ENCODE measurements at regions not wholly inside any gene's neighbourhood (a gene's known extent, or its start where the extent isn't known, plus 50 kb on each side); places are given as distances from the start of the nearest gene placed in this dataset.

DNA sequence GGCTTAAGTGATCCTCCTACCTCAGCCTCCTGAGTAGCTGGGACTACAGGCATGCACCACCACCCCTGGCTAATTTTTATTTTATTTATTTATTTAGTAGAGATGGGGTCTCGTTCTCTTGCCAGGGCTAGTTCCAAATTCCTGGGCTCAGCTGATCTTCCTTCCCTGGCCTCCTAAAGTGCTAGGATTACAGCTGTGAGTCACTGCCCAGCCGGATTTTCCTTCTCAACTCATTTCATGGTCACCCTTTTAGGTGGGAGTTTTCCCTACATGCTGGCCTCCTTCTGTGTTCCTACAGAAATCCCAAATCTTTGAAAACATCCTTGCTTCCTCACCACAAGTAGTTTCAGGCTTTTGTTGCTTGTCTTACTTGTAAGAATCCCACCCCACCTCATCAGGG lies 102.1 kb upstream of the SIAH1 start:
- DNase-seq (ENCODE audit: low read depth): no peak

DNA sequence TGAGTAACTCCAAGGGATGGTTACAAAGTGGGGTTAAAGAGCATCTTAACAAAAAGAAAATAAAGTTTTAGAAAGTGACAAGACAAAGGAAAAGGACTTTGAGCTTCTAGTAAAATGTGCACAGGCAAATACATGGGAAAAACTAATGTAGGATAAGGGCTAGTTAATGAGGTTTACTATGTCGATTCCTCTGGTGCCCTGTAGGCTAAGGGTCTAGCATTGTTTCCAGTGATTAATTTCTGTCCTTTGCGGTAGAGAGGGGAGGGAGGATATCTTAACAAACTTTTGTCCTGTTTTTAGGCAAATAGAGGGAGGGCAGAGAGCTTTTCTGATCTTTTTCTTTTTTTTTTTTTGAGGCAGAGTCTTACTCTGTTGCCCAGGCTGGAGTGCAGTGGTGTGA lies 96.6 kb upstream of the SIAH1 start:
- DNase-seq (ENCODE audit: low read depth): no peak

DNA sequence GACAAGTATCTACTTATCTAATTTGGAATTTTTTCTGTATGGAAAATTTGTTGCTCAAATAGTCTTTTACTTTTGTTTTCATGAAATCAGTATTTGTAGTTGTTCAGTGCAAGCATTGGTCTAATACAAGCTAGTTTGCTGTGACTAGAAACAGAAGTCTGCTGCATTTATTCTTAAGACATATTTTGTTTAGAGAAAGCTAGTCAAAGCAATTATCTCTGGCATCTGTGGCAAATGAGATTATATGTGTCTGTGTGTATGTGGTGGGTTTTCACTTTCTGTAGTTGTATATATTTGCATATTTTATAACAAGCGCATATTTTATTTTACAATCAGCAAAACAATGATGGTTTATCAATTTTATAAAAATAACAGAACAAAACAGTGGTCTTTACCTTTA lies 96.0 kb upstream of the SIAH1 start:
- DNase-seq (ENCODE audit: low read depth): no peak

DNA sequence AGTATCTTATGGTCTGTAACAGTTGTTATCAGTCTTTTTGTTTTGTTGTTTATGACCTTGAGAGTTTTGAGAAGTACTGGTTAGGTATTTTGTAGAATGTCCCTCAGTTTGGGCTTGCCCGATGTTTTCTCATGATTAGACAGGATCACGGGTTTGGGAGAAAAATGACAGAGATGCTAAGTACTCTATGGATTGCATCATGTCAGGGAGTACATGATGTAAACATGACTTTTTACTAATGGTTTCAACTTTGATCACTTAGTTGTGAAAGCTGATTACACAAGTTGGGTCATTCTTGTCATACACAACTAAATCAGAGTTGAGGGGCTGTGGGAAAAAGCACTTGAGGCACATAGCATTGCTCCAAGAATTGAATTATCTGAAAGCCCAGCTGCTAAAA lies 94.7 kb upstream of the SIAH1 start:
- no peak for DNase-seq (ENCODE audit: low read depth)

DNA sequence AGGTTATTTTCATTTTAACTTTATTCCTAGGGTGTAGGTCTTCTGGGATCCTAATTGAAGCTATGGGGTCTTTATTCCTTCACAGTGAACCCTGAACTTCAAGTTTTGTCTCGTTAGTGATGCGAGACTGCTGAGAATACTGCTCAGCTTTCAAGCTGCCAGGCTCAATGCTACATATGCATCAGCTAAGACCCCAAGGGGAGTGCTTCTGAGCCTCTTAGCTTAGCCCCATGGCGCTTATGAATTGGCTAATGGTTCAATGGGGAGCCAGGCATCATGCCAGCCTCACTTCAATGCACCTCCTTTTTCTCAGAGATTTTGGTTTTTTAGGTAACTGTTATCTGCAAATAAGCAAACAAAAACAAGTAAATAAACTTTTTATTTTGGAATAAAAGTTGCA lies 94.1 kb upstream of the SIAH1 start:
- DNase-seq (ENCODE audit: low read depth): no peak

DNA sequence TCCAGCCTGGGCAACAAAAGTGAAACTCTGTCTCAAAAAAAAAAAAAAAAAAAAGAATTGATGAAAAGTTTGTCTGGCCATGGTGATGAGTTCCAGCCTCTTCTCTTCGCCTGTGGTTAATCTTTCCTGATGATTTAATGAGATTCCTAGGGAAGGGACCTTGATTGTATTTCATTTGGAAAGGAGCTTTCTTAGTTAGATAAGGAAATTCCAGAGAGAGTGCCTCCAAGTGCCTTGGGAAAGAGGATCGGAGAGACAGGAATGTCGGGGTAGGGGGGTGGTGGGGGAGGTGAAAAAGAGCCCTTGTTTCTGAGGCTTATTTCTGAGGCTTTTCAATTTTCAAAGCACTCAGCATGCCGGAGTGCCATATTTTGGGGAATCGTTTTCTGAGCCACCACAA lies 93.2 kb upstream of the SIAH1 start:
- DNase-seq (ENCODE audit: low read depth): no peak

DNA sequence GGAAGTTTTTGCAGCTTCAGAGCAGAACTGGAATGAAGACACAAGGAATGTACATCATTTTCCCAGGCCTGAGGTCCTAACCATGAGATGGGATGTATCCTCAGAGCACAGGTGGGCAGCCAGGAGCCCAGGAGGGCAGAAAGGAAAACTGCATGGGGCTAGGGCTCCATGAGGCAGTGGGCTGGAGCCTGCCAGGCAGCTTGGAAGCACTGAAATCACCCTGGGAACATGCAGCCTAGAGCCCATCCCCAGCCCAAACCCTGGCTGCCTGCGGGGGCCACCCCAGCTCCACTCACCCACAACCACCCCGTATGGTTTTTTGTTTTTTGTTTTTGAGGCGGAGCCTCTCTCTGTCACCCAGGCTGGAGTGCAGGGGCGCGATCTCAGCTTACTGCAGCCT lies 86.2 kb upstream of the SIAH1 start:
- DNase-seq (ENCODE audit: low read depth): no peak

DNA sequence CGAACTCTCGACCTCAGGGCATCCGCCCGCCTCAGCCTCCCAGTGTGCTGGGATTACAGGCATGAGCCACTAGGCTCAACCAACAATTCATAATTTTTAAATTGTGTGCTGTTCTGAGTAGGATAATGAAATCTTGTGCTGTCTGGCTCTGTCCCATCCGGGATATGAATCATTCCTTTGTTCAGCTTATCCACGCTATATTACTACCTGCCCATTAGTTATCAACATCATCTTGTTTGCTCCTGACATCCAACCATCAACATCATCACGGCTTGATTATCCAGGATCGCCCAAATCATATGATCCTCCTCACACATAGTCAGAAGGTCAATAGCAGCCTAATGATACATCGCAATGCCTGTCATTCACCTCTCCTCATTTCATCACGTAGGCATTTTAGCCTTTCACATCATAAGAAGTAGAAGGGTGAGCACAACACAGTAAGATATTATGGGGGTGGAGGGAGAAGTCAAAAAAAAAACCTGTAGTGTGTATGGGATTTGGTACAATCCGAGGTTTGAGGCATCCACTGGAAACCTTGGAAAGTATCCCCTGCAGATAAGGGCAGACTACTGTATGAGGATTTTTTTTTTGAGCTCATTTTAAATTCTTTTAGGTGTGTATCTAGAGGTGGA lies 77.0 kb upstream of the SIAH1 start:
- no peak for DNase-seq (ENCODE audit: low read depth)

DNA sequence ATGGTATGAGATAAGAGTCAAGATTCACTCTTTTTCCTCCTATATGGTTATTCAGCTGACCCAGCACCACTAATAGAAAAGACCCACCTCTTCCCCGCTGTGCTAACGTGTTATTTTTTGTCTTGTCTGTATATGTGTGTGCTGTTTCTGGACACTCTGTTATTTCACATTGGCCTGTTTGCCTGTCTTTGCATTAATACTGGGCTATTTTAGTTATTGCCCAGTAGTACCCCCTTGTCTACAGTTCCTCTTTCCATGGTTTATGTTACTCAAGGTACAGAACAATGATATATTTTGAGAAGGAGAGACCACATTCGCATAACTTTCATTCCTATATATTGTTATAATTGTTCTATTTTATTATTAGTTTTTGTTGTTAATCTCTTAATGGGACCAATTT lies 74.0 kb upstream of the SIAH1 start:
- no peak for DNase-seq (ENCODE audit: low read depth)

DNA sequence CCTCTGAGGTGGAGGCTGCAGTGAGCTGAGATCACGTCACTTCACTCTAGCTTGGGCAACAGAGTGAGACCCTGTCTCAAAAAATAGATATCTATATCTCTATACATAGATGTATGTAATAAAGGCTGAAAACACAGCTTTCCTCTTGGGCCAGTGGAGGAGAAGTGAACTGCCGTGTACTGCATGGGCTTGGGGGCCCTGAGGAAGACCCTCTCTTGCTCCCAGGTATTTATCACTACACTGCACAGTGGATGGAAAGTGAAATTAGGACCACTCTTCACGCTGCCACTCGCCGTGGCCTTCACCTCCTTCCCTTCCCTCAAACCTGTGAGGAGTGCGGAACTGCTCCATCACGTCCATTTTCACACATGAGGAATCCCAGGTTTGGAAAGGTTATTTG lies 68.8 kb upstream of the SIAH1 start:
- DNase-seq (ENCODE audit: low read depth): no peak

DNA sequence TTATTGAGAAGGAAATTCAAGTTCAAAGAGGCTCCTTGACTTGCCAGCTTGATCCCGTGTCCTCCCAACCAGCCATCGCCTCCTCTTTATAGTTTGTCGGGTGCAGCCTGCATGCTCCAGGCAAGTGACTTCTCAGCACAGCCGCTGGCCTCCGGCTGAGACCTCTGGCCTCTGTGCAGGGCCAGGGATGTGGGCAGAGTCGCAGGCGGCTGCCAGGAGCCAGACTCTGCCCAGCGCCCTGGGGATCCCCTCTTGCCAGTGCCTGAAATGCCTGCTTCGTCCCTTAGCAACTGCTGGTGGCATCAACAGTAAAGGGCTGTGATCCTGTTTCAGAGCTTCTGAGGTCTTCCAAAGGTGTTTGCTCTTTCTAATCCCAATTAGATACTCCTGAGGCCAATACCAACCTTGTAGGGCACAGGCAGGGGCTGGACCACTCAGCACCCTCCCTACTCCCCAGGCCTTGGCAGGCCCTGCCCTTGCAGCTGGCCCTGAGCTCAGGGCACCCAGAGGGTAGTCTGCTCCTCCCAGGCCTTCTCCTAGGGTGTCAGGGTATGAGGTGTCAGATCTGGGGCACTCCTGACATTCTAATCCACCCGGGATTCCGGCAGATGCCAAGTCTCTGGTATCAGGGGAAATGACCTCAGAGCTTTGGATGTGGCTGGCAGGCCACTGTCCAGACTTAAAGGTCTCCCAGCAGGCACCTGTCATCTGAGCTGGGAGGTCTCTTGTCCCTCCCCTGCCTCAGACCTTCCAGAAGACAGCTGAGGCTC lies 68.0 kb upstream of the SIAH1 start:
- DNase-seq (ENCODE audit: low read depth): no peak

DNA sequence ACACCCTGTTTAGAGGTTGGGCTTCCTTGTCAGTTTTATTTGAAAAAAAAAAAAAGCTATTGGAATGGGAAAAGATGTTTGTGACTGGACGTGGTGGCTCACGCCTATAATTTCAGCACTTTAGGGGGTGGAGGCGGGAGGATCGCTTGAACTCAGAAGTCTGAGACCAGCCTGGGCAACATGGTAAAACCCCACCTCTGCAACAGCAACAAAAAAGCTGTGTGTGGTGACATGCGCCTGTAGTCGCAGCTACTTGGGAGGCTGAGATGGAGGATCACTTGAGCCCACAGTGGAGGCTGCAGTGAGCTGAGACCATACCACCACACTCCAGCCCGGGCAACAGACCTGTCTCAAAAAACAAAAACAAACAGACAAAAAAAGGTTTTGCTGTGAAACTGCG lies 66.1 kb upstream of the SIAH1 start:
- no peak for DNase-seq (ENCODE audit: low read depth)

DNA sequence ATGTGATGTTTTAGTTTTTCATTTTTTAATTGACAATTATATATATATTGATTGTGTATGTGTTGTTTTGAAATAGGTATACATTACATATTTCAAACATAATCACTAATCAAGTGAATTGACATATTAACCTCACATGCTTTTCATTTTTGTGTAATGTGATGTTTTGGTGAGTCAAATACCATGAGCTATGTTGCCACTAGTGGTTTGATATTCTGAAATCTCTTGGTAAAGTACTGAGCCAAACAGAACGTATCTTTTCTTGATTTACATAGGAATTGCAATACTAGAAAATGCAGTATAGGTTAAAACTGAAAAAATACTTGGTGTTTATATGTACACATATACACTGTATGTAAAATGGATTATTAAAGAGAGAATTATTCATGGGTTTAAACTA lies 65.2 kb upstream of the SIAH1 start:
- no peak for DNase-seq (ENCODE audit: low read depth)

DNA sequence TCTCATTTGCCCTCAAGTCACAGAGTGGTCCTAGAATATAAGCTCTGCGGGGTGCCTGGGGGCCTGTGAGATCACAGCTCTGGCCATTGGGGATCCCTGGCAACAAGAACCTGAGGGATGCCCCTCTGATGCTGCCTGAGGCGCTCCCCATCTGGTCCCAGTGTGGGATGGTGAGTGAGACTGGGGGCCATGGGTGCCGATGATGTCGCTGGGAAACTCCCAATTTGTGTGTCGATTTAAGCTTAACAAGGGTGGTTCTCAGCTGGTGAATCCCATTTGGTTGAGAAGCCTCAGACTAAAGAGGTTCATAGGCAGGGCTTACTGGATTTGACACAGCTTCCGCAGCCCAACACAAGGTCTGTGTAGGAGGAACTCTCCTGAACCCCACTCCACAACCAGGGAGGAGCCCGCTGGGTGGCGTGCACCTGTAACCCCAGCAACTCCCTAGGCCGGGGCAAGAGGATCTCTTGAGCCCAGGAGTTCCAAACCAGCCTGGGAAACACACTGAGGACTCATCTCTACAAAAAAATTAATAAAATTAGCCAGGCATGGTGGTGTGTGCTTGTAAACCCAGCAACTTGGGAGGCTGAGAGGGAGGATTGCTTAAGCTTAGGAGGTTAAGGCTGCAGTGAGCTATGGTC lies 63.7 kb upstream of the SIAH1 start:
- no peak for DNase-seq (ENCODE audit: low read depth)

DNA sequence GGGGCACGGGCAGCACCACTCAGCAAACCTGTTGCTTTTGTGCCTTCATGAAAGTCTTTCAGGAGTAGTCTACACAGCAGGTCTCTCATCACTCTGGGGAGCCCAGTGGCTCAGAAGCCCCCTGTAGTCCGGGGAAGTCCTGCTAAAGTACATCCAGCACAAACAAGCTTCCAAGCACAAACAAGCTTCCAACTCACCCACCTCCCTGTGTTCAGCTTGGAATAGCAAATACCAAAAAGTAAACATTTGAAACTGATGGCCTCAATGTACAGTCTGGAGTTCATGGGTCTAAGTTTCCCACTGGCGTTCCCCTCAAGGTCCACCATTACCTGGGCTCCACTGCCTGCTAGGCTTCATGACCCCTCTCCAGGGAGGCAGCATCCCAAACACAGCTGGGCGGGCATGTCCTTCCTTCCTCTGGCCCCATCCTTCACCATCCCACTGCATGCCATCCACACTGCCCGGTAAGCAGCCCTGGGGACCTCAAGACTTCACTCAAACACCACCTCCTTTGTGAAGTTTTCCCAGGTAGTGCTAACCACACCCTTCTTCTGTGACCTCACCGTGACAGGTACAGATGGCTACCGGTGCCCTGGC lies 62.8 kb upstream of the SIAH1 start:
- no peak for DNase-seq (ENCODE audit: low read depth)

DNA sequence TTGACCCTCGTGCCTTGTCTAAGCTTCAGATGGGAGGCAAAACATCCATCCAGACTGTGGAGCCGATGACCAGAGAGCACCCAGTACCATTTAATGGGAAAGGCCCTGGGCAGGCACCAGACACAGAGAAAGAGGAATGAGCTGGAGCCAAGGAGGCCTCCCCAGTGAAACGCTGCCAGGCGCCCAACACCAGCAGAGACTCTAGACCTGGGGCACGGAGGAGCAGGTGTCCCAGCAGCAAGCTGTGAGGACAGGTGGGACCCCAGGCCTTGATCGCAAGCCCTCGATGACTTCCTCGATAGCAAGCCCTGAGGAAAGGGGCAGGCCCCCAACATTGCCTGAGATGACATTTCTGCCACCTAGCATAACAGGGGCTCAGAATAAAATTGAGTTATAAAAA lies 62.2 kb upstream of the SIAH1 start:
- DNase-seq (ENCODE audit: low read depth): no peak

DNA sequence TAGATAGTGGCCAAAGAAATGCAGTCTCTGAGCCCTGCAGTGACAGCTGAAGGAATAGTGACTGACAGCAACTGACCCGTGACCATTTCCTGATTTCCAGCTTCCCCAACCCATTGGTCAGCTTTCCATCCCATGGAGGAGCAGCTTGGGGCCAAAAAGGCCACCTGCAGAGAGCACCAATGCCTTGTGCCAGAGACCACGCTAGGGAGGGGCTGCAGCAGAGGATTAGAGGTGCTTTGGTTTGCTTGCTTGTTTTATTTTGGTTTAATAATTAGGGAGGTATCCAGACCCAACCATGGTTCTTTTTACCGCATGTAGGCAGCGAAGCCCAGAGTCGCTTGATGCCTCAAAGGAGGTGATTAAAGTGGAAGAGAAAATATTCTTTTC lies 61.3 kb upstream of the SIAH1 start:
- DNase-seq (ENCODE audit: low read depth): no peak

DNA sequence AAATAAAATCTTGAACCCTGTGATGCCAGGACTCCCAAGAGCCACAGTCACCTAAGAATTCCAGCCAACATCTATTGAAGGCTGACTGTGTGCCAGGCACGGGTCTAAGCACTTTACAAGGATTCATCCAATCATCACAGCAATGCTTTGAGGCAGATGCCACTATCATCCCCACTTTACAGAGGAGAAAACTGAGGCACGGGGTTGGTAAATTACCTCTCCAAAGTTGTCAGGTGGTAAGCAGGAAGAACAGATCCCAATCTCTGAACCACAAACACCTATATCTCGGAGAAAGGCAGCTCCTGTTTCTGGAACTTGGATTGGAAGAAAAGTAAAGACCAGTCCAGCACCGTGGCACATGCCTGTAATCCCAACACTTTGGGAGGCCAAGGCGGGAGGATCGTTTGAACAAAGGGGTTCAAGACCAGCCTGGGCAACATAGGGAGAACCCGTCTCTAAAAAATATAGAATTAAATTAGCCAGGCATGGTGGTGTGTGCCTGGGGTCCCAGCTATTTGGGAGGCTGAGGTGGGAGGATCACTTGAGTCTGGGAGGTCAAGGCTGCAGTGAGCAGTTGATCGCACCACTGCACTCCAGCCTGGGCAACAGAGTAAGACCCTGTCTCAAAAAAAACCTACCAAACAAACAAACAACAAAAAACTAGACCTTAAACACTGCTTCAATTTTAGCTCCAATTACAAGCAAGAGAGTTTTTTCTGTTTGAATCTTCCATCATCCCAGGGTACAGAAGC lies 60.7 kb upstream of the SIAH1 start:
- no peak for DNase-seq (ENCODE audit: low read depth)

DNA sequence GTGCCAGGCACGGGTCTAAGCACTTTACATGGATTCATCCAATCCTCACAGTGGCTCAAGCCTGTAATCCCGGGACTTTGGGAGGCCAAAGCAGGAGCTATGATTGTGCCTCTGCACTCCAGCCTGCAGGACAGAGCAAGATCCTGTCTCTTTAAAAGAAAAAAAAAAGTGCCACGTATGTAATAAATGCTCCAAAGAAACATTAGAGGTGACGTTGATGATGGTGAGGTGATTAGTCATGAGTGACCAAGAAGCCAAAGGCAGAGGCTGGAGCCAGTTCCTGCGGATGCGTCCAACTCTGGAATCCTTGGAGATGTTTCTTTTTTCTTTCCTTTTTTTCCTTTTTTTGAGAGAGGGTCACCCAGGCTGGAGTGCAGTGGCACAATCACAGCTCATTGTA lies 59.4 kb upstream of the SIAH1 start:
- DNase-seq (ENCODE audit: low read depth): peak; percentile 68

DNA sequence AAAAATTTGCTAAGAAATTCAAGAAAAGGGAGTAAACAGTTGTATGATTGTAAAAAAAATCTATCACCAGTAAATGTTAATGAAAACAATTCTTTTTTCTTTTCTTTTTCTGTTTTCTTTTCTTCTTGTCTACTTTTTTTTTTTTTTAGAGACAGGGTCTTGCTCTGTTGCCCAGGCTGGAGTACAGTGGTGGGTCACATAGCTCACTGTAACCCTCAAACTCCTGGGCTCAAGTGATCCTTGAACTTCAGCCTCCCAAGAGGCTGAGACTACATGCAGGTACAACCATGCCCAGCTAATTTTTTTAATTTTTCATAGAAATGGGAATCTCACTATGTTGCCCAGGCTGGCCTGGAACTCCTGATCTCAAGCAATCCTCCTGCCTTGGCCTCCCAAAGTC lies 57.2 kb upstream of the SIAH1 start:
- no peak for DNase-seq (ENCODE audit: low read depth)

DNA sequence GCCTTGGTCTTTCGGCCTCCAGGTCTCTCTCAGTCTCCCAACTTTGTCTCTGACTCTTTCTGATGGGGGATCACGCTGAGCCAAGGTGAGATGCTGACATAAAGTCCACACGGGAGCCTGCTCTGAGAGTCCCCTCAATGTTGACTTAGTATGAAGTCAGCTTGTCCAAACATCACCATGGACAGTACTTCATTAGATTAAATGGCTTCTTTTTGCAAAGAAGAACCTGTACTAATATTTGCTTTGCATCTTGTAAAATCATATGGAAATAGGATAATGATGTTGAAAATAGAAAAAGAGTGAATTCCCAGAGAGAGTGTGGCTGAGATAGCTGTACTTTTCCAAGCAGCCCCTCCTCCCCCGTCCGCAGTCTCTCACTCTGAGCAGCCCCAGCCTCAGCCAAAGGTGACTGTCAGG lies 56.7 kb upstream of the SIAH1 start:
- no peak for DNase-seq (ENCODE audit: low read depth)

DNA sequence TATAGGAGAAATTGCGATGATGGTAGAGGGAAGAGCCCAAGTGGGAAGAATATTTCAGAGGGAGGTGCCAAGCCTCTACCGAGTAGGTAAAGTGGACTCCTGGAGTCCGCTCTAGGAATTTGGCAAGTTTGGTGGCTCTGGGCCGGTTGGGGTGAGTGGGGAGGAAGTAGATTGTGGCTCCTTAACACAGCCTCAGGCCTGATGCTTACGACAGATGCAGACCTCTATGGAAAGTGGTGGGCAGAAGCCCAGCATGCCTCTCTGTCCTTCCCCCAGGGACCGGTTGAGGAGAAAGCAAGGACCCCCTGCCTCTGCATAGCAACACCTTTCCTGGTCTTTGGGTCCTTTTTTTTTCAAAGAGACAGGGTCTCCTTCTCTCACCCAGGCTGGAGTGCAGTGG lies 55.9 kb upstream of the SIAH1 start:
- no peak for DNase-seq (ENCODE audit: low read depth)

DNA sequence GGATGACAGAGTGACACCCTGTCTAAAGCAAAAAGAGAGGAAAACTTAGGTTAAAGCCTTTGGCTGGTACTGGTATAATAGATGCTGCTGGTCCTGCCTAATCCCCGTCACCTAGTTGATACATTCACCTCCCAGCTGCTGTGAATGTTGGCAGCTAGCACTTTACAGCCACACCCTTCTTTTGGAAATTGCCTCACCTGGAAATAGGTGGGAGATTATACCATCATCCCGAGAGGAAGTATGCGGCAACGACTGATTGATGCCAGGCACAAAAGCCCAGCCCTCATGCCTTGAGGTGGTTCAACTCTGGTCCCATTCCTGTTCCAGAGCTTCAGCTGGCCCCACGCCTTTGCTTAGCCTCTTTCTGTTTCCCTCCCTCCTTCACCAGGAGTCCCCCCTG lies 53.2 kb upstream of the SIAH1 start:
- no peak for DNase-seq (ENCODE audit: low read depth)
